H9 (cell line): ENCODE measurements at regions not wholly inside any gene's neighbourhood (a gene's known extent, or its start where the extent isn't known, plus 50 kb on each side); places are given as distances from the start of the nearest gene placed in this dataset.

Source experiments
- DNase-seq: peaks from one replicate; pipeline ENCODE4 v3.0.0-alpha.2; 2017
- H2AFZ ChIP-seq: one replicate; pipeline ENCODE4 v1.6.1; 2013; ENCODE audit warnings: mild to moderate bottlenecking, low read length, control low read depth, moderate library complexity
- H2AK5ac ChIP-seq: 2 replicates; pipeline ENCODE4 v1.6.1; 2013; ENCODE audit warnings: low read length, control low read depth, mixed read lengths; ENCODE audit not compliant: insufficient read length
- H2BK120ac ChIP-seq: one replicate; pipeline ENCODE4 v1.6.1; 2013; ENCODE audit warnings: low read depth, mild to moderate bottlenecking, low read length, control low read depth, inconsistent platforms; ENCODE audit not compliant: poor library complexity, severe bottlenecking
- H2BK12ac ChIP-seq: 2 replicates; pipeline ENCODE4 v1.6.1; 2013; ENCODE audit warnings: low read length, control low read depth, mixed read lengths, low read depth; ENCODE audit not compliant: insufficient read length
- H2BK15ac ChIP-seq: 2 replicates; pipeline ENCODE4 v1.6.1; 2013; ENCODE audit warnings: low read depth, low read length, control low read depth
- H2BK20ac ChIP-seq: one replicate; pipeline ENCODE4 v1.6.1; 2013; ENCODE audit warnings: low read depth, mild to moderate bottlenecking, low read length, control low read depth, inconsistent platforms; ENCODE audit not compliant: poor library complexity, severe bottlenecking
- H2BK5ac ChIP-seq: 2 replicates; pipeline ENCODE4 v1.6.1; 2013; ENCODE audit warnings: low read length, control low read depth, mixed read lengths; ENCODE audit not compliant: insufficient read length
- H3K14ac ChIP-seq: 2 replicates; pipeline ENCODE4 v1.6.1; 2013; ENCODE audit warnings: low read length, control low read depth; ENCODE audit not compliant: insufficient read depth
- H3K18ac ChIP-seq: 2 replicates; pipeline ENCODE4 v1.6.1; 2013; ENCODE audit warnings: low read depth, mild to moderate bottlenecking, mixed read lengths, low read length, control low read depth; ENCODE audit not compliant: insufficient read length
- H3K23ac ChIP-seq: 2 replicates; pipeline ENCODE4 v1.6.1; 2013; ENCODE audit warnings: low read length, control low read depth, mixed read lengths, low read depth; ENCODE audit not compliant: insufficient read length
- H3K23me2 ChIP-seq: 2 replicates; pipeline ENCODE4 v1.6.1; 2013; ENCODE audit warnings: low read depth, mild to moderate bottlenecking, mixed read lengths, low read length, control low read depth; ENCODE audit not compliant: insufficient read length, poor library complexity, severe bottlenecking
- H3K27ac ChIP-seq: 2 replicates; pipeline ENCODE4 v1.5.1; 2013; ENCODE audit warnings: low read length, control low read depth, mixed read lengths, low read depth; ENCODE audit not compliant: insufficient read length
- H3K27me3 ChIP-seq: 2 replicates; pipeline ENCODE4 v1.6.1; 2013; ENCODE audit warnings: low read length, control low read depth, inconsistent platforms; ENCODE audit not compliant: insufficient read depth
- H3K4ac ChIP-seq: 2 replicates; pipeline ENCODE4 v1.6.1; 2013; ENCODE audit warnings: low read depth, mild to moderate bottlenecking, control low read depth, inconsistent platforms, low read length, moderate library complexity
- H3K4me1 ChIP-seq: 2 replicates; pipeline ENCODE4 v1.6.1; 2013; ENCODE audit warnings: low read length, control low read depth, inconsistent platforms; ENCODE audit not compliant: insufficient read depth
- H3K4me2 ChIP-seq: 2 replicates; pipeline ENCODE4 v1.6.1; 2013; ENCODE audit warnings: low read length, control low read depth, mixed read lengths; ENCODE audit not compliant: insufficient read length, insufficient read depth
- H3K56ac ChIP-seq: 2 replicates; pipeline ENCODE4 v1.6.1; 2013; ENCODE audit warnings: low read depth, mild to moderate bottlenecking, mixed read lengths, low read length, control low read depth; ENCODE audit not compliant: insufficient read length
- H3K79me1 ChIP-seq: 2 replicates; pipeline ENCODE4 v1.6.1; 2013; ENCODE audit warnings: low read depth, mild to moderate bottlenecking, moderate library complexity, low read length, control low read depth, inconsistent platforms; ENCODE audit not compliant: insufficient read depth, poor library complexity, severe bottlenecking
- H3K79me2 ChIP-seq: 2 replicates; pipeline ENCODE4 v1.6.1; 2013; ENCODE audit warnings: low read length, control low read depth, inconsistent platforms; ENCODE audit not compliant: insufficient read depth
- H3K9ac ChIP-seq: 2 replicates; pipeline ENCODE4 v1.6.1; 2013; ENCODE audit warnings: low read length, control low read depth, mixed read lengths; ENCODE audit not compliant: insufficient read length; ENCODE audit errors: extremely low read depth
- H3K9me3 ChIP-seq: one replicate; pipeline ENCODE4 v1.6.1; 2013; ENCODE audit warnings: low read depth, low read length, inconsistent platforms; ENCODE audit not compliant: control insufficient read depth
- H3T11ph ChIP-seq: one replicate; pipeline ENCODE4 v1.6.1; 2013; ENCODE audit warnings: mild to moderate bottlenecking, low read length, control low read depth, inconsistent platforms
- H4K20me1 ChIP-seq: one replicate; pipeline ENCODE4 v1.6.1; 2013; ENCODE audit not compliant: control insufficient read depth, insufficient read length, insufficient read depth
- H4K5ac ChIP-seq: 2 replicates; pipeline ENCODE4 v1.6.1; 2013; ENCODE audit warnings: low read depth, mild to moderate bottlenecking, mixed read lengths, low read length, control low read depth; ENCODE audit not compliant: insufficient read length
- H4K8ac ChIP-seq: replicated peaks from 2 replicates; pipeline ENCODE4 v1.6.1; 2013; ENCODE audit warnings: low read length, control low read depth, mixed read lengths, low read depth; ENCODE audit not compliant: insufficient read length
- H4K91ac ChIP-seq: 2 replicates; pipeline ENCODE4 v1.6.1; 2013; ENCODE audit warnings: low read depth, mild to moderate bottlenecking, moderate library complexity, mixed read lengths, low read length, control low read depth; ENCODE audit not compliant: insufficient read length
- H3K27ac Mint-ChIP-seq, 3 experiments: 2 replicates in 2 of 3; 3 replicates in 1 of 3; pipeline ENCODE4 v1.8.0; 2020 to 2021; ENCODE audit warnings: mixed read lengths in 3 of 3, mild to moderate bottlenecking in 1 of 3, moderate library complexity in 1 of 3
- H3K27me3 Mint-ChIP-seq: 2 replicates; pipeline ENCODE4 v1.8.0; 2021; ENCODE audit warnings: low read depth, mild to moderate bottlenecking, moderate library complexity, mixed read lengths
- H3K36me3 Mint-ChIP-seq, 3 experiments: 2 replicates in 2 of 3; 3 replicates in 1 of 3; pipeline ENCODE4 v1.8.0; 2020 to 2021; ENCODE audit warnings: low read depth in 3 of 3, mixed read lengths in 3 of 3; ENCODE audit not compliant: insufficient read depth in 1 of 3
- H3K4me1 Mint-ChIP-seq, 2 experiments: 2 replicates each; pipeline ENCODE4 v1.8.0; 2020; ENCODE audit warnings: mixed read lengths in 2 of 2
- H3K4me3 Mint-ChIP-seq, 2 experiments: 2 replicates in 1 of 2; 3 replicates in 1 of 2; pipeline ENCODE4 v1.8.0; 2020 to 2021; ENCODE audit warnings: mild to moderate bottlenecking in 2 of 2, mixed read lengths in 2 of 2, moderate library complexity in 1 of 2
- H3K9me3 Mint-ChIP-seq, 2 experiments: 2 replicates in 1 of 2; 3 replicates in 1 of 2; pipeline ENCODE4 v1.8.0; 2020; ENCODE audit warnings: mild to moderate bottlenecking in 2 of 2, mixed read lengths in 2 of 2, moderate library complexity in 1 of 2
- CTCF ChIP-seq: fragments of 200-600 bp; sonication (generic); conservative IDR thresholded peaks from 3 replicates; pipeline ENCODE4 v1.8.0; 2021; ENCODE audit warnings: antibody characterized with exemption, mild to moderate bottlenecking
- WGBS: extraction: QIAGEN DNeasy Blood & Tissue Kit; methylation state at CpG from one replicate; pipeline ENCODE4 v1.1.7; 2013; ENCODE audit warnings: missing lambda C conversion rate, low lambda C conversion rate, mixed read lengths; ENCODE audit not compliant: insufficient read length; ENCODE audit errors: extremely low coverage; 5-methylcytosine and 5-hydroxymethylcytosine counted together

- Histone ChIP-seq H2AFZ (no peak overlapping the region), H3K4me2 (no peak overlapping the region), H2BK20ac (no peak overlapping the region), H3K9ac (no peak overlapping the region), H2BK15ac (no peak overlapping the region), H2BK120ac (no peak overlapping the region), H3K27ac (no peak overlapping the region), H4K8ac (no peak overlapping the region), H3K9me3 (no peaks in the 10 kb centered on the region), H3K4me1 (no peaks in the 10 kb centered on the region), H3K79me2 (no peaks in the 10 kb centered on the region), H3K4ac (no peak overlapping the region), H3K56ac (no peak overlapping the region), H3T11ph (no peak overlapping the region), H2BK12ac (no peak overlapping the region), H4K91ac (no peak overlapping the region), H4K5ac (no peak overlapping the region), H2BK5ac (no peak overlapping the region), H4K20me1 (no peaks in the 10 kb centered on the region), H3K18ac (no peak overlapping the region), H3K27me3 (no peaks in the 10 kb centered on the region), H3K23me2 (no peaks in the 10 kb centered on the region), H3K23ac (no peak overlapping the region), H3K14ac (no peak overlapping the region), H2AK5ac (no peak overlapping the region), H3K79me1 (no peaks in the 10 kb centered on the region)
- Mint-ChIP-seq H3K9me3 (no peaks in the 10 kb centered on the region), H3K4me3 (no peak overlapping the region), H3K4me1 (no peaks in the 10 kb centered on the region), H3K36me3 (no peaks in the 10 kb centered on the region), H3K27ac (no peak overlapping the region), H3K27me3 (no peaks in the 10 kb centered on the region)
- WGBS, result no CpG with 5 or more reads among the region's 4 CpGs
- DNase-seq, result no peak
- no peak for TF ChIP-seq CTCF
Observed at GRCh38 chr3:83093222-83093572, 1331.8 kb upstream of the GBE1 start.
